DOHH2 (cell line): ENCODE measurements at regions not wholly inside any gene's neighbourhood (a gene's known extent, or its start where the extent isn't known, plus 50 kb on each side); places are given as distances from the start of the nearest gene placed in this dataset.

Source experiments
- H3F3A ChIP-seq: fragments of 200-600 bp; sonication (generic), shearing (Covaris generic); 2 replicates; pipeline ENCODE4 v1.6.0; 2016; ENCODE audit warnings: antibody characterized with exemption, mild to moderate bottlenecking; ENCODE audit not compliant: control insufficient read depth, insufficient read depth
- H3K27ac ChIP-seq: fragments of 200-600 bp; sonication (generic); 2 replicates; pipeline ENCODE4 v1.5.1; 2014; ENCODE audit warnings: low read depth, mild to moderate bottlenecking, low read length, moderate library complexity
- H3K27me3 ChIP-seq: fragments of 200-600 bp; sonication (generic); 2 replicates; pipeline ENCODE4 v1.6.1; 2014; ENCODE audit warnings: mild to moderate bottlenecking, low read length, mixed read lengths; ENCODE audit not compliant: control insufficient read depth
- H3K36me3 ChIP-seq: fragments of 200-600 bp; sonication (generic); 2 replicates; pipeline ENCODE4 v1.6.1; 2014; ENCODE audit warnings: mild to moderate bottlenecking, low read length, moderate library complexity, mixed read lengths; ENCODE audit not compliant: control insufficient read depth
- H3K4me1 ChIP-seq: fragments of 200-600 bp; sonication (generic); 2 replicates; pipeline ENCODE4 v1.6.1; 2014; ENCODE audit warnings: mild to moderate bottlenecking, low read length, mixed read lengths; ENCODE audit not compliant: control insufficient read depth
- H3K4me2 ChIP-seq: fragments of 200-600 bp; sonication (generic); 2 replicates; pipeline ENCODE4 v1.6.0; 2014; ENCODE audit warnings: mild to moderate bottlenecking, low read length, moderate library complexity
- H3K4me3 ChIP-seq: fragments of 200-600 bp; sonication (generic); 2 replicates; pipeline ENCODE4 v1.5.1; 2014; ENCODE audit warnings: mild to moderate bottlenecking, low read length, mixed read lengths
- H3K79me2 ChIP-seq: fragments of 200-600 bp; sonication (generic); 2 replicates; pipeline ENCODE4 v1.6.1; 2014; ENCODE audit warnings: mild to moderate bottlenecking, low read length, mixed read lengths; ENCODE audit not compliant: control insufficient read depth
- H3K9me2 ChIP-seq: fragments of 200-600 bp; sonication (generic); replicated peaks from 2 replicates; pipeline ENCODE4 v1.6.1; 2014; ENCODE audit warnings: mild to moderate bottlenecking, low read length, mixed read lengths; ENCODE audit not compliant: control insufficient read depth
- H3K9me3 ChIP-seq: fragments of 200-600 bp; sonication (generic); 2 replicates; pipeline ENCODE4 v1.6.1; 2014; ENCODE audit warnings: antibody characterized with exemption, low read length, mixed read lengths; ENCODE audit not compliant: control insufficient read depth, insufficient read depth
- H4K20me1 ChIP-seq: fragments of 200-600 bp; sonication (generic); 2 replicates; pipeline ENCODE4 v1.6.0; 2014; ENCODE audit warnings: low read depth, mild to moderate bottlenecking, antibody characterized with exemption, low read length, moderate library complexity; ENCODE audit not compliant: control insufficient read depth, insufficient read depth
- CTCF ChIP-seq: fragments of 200-600 bp; sonication (generic); IDR thresholded peaks from one replicate; pipeline ENCODE4 v1.5.1; 2014; ENCODE audit warnings: antibody characterized with exemption, mild to moderate bottlenecking, low read depth, low read length; ENCODE audit not compliant: poor library complexity, severe bottlenecking
- EZH2phosphoT487 ChIP-seq: fragments of 200-600 bp; sonication (generic); IDR thresholded peaks from 2 replicates; pipeline ENCODE4 v1.6.1; 2017; ENCODE audit warnings: borderline replicate concordance, mild to moderate bottlenecking, antibody characterized with exemption, low read length, moderate library complexity, mixed read lengths

DNA sequence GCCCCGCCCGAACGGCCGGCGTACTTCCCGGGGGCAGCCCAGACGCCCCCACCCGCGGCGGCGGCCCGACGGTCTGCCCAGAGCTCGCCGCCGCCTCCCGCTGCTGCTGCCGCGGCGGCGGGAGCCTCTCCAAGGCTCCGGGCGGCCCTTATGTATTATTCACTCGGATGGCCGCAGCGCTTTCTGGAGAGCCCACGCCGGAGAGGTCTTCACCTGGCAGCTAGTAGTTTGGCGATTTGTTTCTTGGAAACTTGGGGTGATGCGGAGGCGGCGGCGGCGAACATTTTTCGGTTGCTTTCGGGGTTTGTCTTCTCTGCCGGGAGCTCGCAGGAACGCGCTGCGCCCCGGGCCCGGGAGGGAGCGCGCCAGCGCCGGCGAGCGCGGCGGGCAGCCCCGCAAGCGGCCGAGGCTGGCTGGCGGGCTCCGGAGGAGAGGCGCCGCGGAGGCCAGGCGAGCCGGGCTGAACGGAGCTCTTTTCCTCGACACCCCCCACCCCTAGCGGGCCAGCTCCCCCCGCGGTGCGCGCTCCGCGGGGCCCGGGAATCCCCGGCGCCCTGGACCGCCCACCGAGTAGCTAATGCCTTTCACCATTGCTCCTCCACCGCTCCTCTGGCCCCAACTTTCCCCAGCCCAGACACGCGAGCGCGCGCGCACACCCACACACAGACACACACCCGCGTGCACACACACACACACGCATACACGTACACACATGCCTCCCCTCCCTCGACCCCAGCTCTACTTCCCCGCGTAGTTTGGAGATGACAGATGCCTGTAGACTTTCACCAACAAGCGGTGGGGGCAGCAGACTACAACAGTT lies 113.5 kb downstream of the DHX15 start:
- Histone ChIP-seq H3F3A (no peaks in the 10 kb centered on the region), H3K4me3 (no peak overlapping the region), H3K9me3 (no peaks in the 10 kb centered on the region), H3K27me3 (peaks cover 45% of the 10 kb centered on the region), H4K20me1 (no peaks in the 10 kb centered on the region), H3K4me2 (no peak overlapping the region), H3K27ac (no peak overlapping the region), H3K79me2 (no peaks in the 10 kb centered on the region), H3K4me1 (peaks cover 7% of the 10 kb centered on the region), H3K36me3 (no peaks in the 10 kb centered on the region), H3K9me2 (no peaks in the 10 kb centered on the region)
- TF ChIP-seq EZH2phosphoT487 = no peak

- no peak for TF ChIP-seq EZH2phosphoT487
- no peak for TF ChIP-seq CTCF
- H3K9me2 ChIP-seq = no peaks in the 10 kb centered on the region
- H3K79me2 ChIP-seq = no peaks in the 10 kb centered on the region
- no peaks in the 10 kb centered on the region for H4K20me1 ChIP-seq
- H3K4me2 ChIP-seq = no peak overlapping the region
- peaks cover 1% of the 10 kb centered on the region for H3K4me1 ChIP-seq
- no peaks in the 10 kb centered on the region for H3F3A ChIP-seq
- peaks cover 40% of the 10 kb centered on the region for H3K27me3 ChIP-seq
- no peaks in the 10 kb centered on the region for H3K9me3 ChIP-seq
- no peak overlapping the region for H3K4me3 ChIP-seq
- no peaks in the 10 kb centered on the region for H3K36me3 ChIP-seq
- no peak overlapping the region for H3K27ac ChIP-seq
Measured at GRCh38 chr4:24468071-24468470, 116.3 kb downstream of the DHX15 start.

- no peaks in the 10 kb centered on the region for H3K79me2 ChIP-seq
- H3K9me2 ChIP-seq = no peaks in the 10 kb centered on the region
- no peaks in the 10 kb centered on the region for H4K20me1 ChIP-seq
- peaks cover 18% of the 10 kb centered on the region for H3K27me3 ChIP-seq
- H3K36me3 ChIP-seq = no peaks in the 10 kb centered on the region
- no peak overlapping the region for H3K4me2 ChIP-seq
- H3K4me1 ChIP-seq = no peaks in the 10 kb centered on the region
- H3F3A ChIP-seq = no peaks in the 10 kb centered on the region
- no peak overlapping the region for H3K27ac ChIP-seq
- no peak for TF ChIP-seq CTCF
- TF ChIP-seq EZH2phosphoT487 = no peak
- H3K4me3 ChIP-seq = no peak overlapping the region
- H3K9me3 ChIP-seq = no peaks in the 10 kb centered on the region
Measured at GRCh38 chr4:24464566-24464965, 119.8 kb downstream of the DHX15 start.

DNA sequence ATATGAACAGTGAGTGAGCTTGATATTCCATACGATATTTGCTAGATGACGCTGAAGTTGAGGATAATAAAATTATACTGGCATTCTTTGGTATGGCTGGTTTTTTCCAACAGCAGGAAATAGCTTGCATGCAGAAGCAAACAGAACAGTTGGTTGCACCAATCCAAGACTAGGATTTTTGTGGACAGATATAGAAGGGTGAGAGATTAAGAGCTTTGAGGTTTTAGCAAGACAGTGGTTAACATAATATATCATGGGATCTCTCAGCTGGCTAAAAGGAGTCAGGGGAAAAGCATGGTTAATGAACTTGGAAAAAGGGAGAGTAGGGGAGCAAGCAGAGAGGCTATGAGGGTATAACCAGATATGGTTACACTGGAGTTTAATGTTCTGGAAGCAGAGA lies 127.9 kb downstream of the DHX15 start:
- H3F3A ChIP-seq = no peaks in the 10 kb centered on the region
- no peak overlapping the region for H3K4me3 ChIP-seq
- H3K27me3 ChIP-seq = no peaks in the 10 kb centered on the region
- TF ChIP-seq CTCF (no peak), EZH2phosphoT487 (no peak)
- H3K9me2 ChIP-seq = no peaks in the 10 kb centered on the region
- no peaks in the 10 kb centered on the region for H3K4me1 ChIP-seq
- no peaks in the 10 kb centered on the region for H3K36me3 ChIP-seq
- H3K9me3 ChIP-seq = no peaks in the 10 kb centered on the region
- H3K4me2 ChIP-seq = no peak overlapping the region
- H3K79me2 ChIP-seq = no peaks in the 10 kb centered on the region
- no peaks in the 10 kb centered on the region for H4K20me1 ChIP-seq
- no peak overlapping the region for H3K27ac ChIP-seq
